SU-DHL-6 (cell line): ENCODE measurements at regions not wholly inside any gene's neighbourhood (a gene's known extent, or its start where the extent isn't known, plus 50 kb on each side); places are given as distances from the start of the nearest gene placed in this dataset.

ENCODE experiments used
- H2AFZ ChIP-seq: fragments of 200-600 bp; sonication (generic); 2 replicates; pipeline ENCODE4 v1.6.1; 2014; ENCODE audit warnings: low read depth, mild to moderate bottlenecking, moderate library complexity, mixed read lengths, antibody characterized with exemption, low read length; ENCODE audit not compliant: severe bottlenecking
- H3F3A ChIP-seq: fragments of 200-600 bp; shearing (Covaris generic); 2 replicates; pipeline ENCODE4 v1.6.0; 2016; ENCODE audit warnings: antibody characterized with exemption, mild to moderate bottlenecking; ENCODE audit not compliant: insufficient read depth
- H3K27ac ChIP-seq: fragments of 200-600 bp; sonication (generic); 2 replicates; pipeline ENCODE4 v1.5.1; 2016; ENCODE audit warnings: low read depth, mild to moderate bottlenecking, low read length, moderate library complexity, mixed read lengths
- H3K27me3 ChIP-seq: fragments of 200-600 bp; sonication (generic), shearing (Covaris generic); 2 replicates; pipeline ENCODE4 v1.6.0; 2014; ENCODE audit warnings: mild to moderate bottlenecking, low read length
- H3K36me3 ChIP-seq: fragments of 200-600 bp; sonication (generic); 2 replicates; pipeline ENCODE4 v1.6.1; 2014; ENCODE audit warnings: mild to moderate bottlenecking, low read length, mixed read lengths
- H3K4me2 ChIP-seq: fragments of 300-600, 200-600 bp; shearing (Covaris generic), sonication (generic); 2 replicates; pipeline ENCODE4 v1.6.0; 2014; ENCODE audit warnings: low read length, low read depth, mild to moderate bottlenecking; ENCODE audit not compliant: poor library complexity, severe bottlenecking
- H3K4me3 ChIP-seq: fragments of 200-600 bp; sonication (generic); 2 replicates; pipeline ENCODE4 v1.5.1; 2014; ENCODE audit warnings: antibody characterized with exemption, low read length, mild to moderate bottlenecking, mixed read lengths; ENCODE audit not compliant: insufficient read depth, poor library complexity, severe bottlenecking
- H3K79me2 ChIP-seq: fragments of 200-600 bp; sonication (generic); 2 replicates; pipeline ENCODE4 v1.6.1; 2014; ENCODE audit warnings: mild to moderate bottlenecking, low read length, moderate library complexity; ENCODE audit not compliant: insufficient read depth
- H3K9ac ChIP-seq: fragments of 200-600 bp; sonication (generic); 2 replicates; pipeline ENCODE4 v1.7.0; 2014; ENCODE audit warnings: mild to moderate bottlenecking, low read length
- H3K9me2 ChIP-seq: fragments of 200-600 bp; sonication (generic); replicated peaks from 2 replicates; pipeline ENCODE4 v1.6.1; 2014; ENCODE audit warnings: low read length; ENCODE audit not compliant: insufficient read depth
- H3K9me3 ChIP-seq: fragments of 200-600 bp; sonication (generic); 2 replicates; pipeline ENCODE4 v1.6.1; 2014; ENCODE audit warnings: low read length, mixed read lengths; ENCODE audit not compliant: insufficient read depth
- H4K20me1 ChIP-seq: fragments of 200-600 bp; sonication (generic); 2 replicates; pipeline ENCODE4 v1.6.1; 2014; ENCODE audit warnings: low read depth, mild to moderate bottlenecking, antibody characterized with exemption, low read length, moderate library complexity, mixed read lengths
- EZH2phosphoT487 ChIP-seq: fragments of 200-600 bp; sonication (generic), shearing (Covaris generic); conservative IDR thresholded peaks from 2 replicates; pipeline ENCODE4 v1.6.1; 2018; ENCODE audit warnings: mild to moderate bottlenecking, antibody characterized with exemption, low read length, moderate library complexity, mixed read lengths
- TF ChIP-seq, protein P1 (sequence below): fragments of 200-600 bp; sonication (generic); IDR thresholded peaks from one replicate; pipeline ENCODE4 v1.5.1; 2017; ENCODE audit warnings: antibody characterized with exemption, mild to moderate bottlenecking, low read length, moderate library complexity; ENCODE audit not compliant: insufficient read depth, poor library complexity, severe bottlenecking

DNA sequence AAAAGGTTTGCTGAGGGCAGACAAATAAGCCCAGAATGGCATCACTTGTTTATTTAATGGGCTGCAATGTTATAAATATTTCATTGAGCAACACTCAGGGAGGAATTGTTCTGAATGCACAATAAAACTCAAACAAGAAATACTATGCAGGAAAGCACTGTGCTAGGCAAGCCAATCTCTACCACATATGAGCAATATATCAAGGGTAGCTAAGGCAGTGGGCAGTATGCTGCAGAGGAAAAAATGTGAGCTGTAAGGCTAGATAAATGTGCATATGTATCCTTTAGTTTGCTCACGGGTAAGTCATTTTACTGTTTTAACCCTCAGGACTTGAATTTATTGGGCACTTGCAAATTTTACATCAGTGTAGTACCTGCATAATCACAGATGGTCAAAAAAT, 349.6 kb downstream of the CDC14C start:
- Histone ChIP-seq H3K27me3 (no peaks in the 10 kb centered on the region), H4K20me1 (no peaks in the 10 kb centered on the region), H2AFZ (no peak overlapping the region), H3K9me2 (no peaks in the 10 kb centered on the region), H3F3A (no peaks in the 10 kb centered on the region), H3K27ac (no peak overlapping the region), H3K36me3 (no peaks in the 10 kb centered on the region), H3K4me3 (no peak overlapping the region), H3K79me2 (no peaks in the 10 kb centered on the region), H3K4me2 (no peak overlapping the region), H3K9ac (no peak overlapping the region), H3K9me3 (no peaks in the 10 kb centered on the region)
- TF ChIP-seq EZH2phosphoT487 = no peak
- TF ChIP-seq, protein P1, sequence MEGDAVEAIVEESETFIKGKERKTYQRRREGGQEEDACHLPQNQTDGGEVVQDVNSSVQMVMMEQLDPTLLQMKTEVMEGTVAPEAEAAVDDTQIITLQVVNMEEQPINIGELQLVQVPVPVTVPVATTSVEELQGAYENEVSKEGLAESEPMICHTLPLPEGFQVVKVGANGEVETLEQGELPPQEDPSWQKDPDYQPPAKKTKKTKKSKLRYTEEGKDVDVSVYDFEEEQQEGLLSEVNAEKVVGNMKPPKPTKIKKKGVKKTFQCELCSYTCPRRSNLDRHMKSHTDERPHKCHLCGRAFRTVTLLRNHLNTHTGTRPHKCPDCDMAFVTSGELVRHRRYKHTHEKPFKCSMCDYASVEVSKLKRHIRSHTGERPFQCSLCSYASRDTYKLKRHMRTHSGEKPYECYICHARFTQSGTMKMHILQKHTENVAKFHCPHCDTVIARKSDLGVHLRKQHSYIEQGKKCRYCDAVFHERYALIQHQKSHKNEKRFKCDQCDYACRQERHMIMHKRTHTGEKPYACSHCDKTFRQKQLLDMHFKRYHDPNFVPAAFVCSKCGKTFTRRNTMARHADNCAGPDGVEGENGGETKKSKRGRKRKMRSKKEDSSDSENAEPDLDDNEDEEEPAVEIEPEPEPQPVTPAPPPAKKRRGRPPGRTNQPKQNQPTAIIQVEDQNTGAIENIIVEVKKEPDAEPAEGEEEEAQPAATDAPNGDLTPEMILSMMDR = no peak

DNA sequence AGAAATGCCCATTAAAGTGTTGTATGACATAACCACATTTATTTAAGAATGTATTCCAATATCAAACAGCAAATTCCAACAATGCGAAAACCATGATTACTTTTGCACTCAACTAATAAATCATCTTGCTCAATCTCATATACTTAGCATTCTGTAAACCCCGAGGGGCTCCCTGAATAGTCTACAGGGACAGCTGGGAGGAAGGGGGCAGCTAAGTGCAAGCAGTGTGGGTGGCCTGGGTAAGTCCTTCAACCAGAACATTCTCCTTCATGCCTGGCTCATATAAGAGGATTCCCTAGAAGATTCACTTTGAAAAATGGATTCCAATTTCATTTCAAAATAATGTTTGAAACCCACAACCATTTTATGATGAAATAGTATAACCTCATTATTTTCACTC, 355.5 kb downstream of the CDC14C start:
- no peaks in the 10 kb centered on the region for H3K27me3 ChIP-seq
- H3K27ac ChIP-seq = no peak overlapping the region
- no peaks in the 10 kb centered on the region for H3K9me2 ChIP-seq
- no peaks in the 10 kb centered on the region for H4K20me1 ChIP-seq
- H3K79me2 ChIP-seq = no peaks in the 10 kb centered on the region
- no peak overlapping the region for H3K9ac ChIP-seq
- no peak for TF ChIP-seq EZH2phosphoT487
- TF ChIP-seq, protein P1 = no peak
- no peaks in the 10 kb centered on the region for H3F3A ChIP-seq
- no peak overlapping the region for H2AFZ ChIP-seq
- H3K9me3 ChIP-seq = no peaks in the 10 kb centered on the region
- H3K36me3 ChIP-seq = no peaks in the 10 kb centered on the region
- H3K4me2 ChIP-seq = no peak overlapping the region
- no peak overlapping the region for H3K4me3 ChIP-seq

DNA sequence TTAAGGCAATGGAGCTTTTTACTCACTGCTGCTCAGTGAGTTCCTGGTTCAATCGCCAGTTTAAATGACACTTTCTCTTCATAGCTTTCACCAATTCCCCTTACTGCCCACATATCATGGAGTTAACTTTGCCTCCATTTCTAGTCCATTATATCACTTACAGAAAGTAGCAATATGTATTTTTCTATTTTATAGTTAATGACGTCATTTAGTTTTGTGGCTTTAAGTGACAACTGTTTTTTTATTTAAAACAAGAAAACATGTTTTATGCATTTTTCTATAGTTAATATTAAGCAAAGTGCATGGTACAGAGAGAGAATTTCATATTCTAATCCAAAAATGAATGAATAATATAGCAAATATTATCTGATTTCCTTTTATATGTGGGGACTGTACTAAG, 363.3 kb downstream of the CDC14C start:
- TF ChIP-seq, protein P1 = no peak
- TF ChIP-seq EZH2phosphoT487 = no peak

DNA sequence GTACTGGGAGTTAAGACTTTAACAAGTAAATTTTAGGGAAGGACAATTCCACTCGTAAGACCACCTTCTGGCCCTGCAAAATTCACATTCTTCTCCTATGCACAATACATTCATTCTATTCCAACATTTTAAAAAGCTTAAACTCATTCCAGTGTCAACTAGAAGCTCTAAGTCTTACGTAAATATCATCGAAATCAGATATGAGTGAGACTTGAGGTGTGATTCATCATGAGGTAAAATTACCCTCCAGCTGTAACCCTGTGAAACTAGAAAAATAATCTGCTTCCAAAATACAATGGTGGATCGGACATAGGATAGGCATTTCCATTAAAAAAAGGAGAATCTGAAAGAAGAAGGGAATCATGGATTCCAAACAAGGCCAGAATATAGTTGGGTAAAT, 370.3 kb downstream of the CDC14C start:
- Histone ChIP-seq H3F3A (no peaks in the 10 kb centered on the region), H3K9ac (no peak overlapping the region), H3K79me2 (no peaks in the 10 kb centered on the region), H3K4me2 (no peak overlapping the region), H3K9me3 (no peaks in the 10 kb centered on the region), H3K36me3 (no peaks in the 10 kb centered on the region), H3K27me3 (no peaks in the 10 kb centered on the region), H2AFZ (no peak overlapping the region), H4K20me1 (no peaks in the 10 kb centered on the region), H3K27ac (no peak overlapping the region), H3K4me3 (no peak overlapping the region), H3K9me2 (no peaks in the 10 kb centered on the region)
- TF ChIP-seq, protein P1 = no peak
- TF ChIP-seq EZH2phosphoT487 = no peak

More for the DNA sequence above, 363.3 kb downstream of the CDC14C start:
- Histone ChIP-seq H2AFZ (no peak overlapping the region), H3K4me3 (no peak overlapping the region), H3K9ac (no peak overlapping the region), H3K79me2 (no peaks in the 10 kb centered on the region), H3K9me3 (no peaks in the 10 kb centered on the region), H3K36me3 (no peaks in the 10 kb centered on the region), H3K4me2 (no peak overlapping the region), H4K20me1 (no peaks in the 10 kb centered on the region), H3F3A (no peaks in the 10 kb centered on the region), H3K9me2 (no peaks in the 10 kb centered on the region), H3K27me3 (no peaks in the 10 kb centered on the region), H3K27ac (no peak overlapping the region)
